K562 (cell line): ENCODE measurements at regions not wholly inside any gene's neighbourhood (a gene's known extent, or its start where the extent isn't known, plus 50 kb on each side); places are given as distances from the start of the nearest gene placed in this dataset.

Experiments used
- ATAC-seq: fragments of 200-7000 bp; cut with Tn5 transposase; 3 replicates; pipeline ENCODE4 v1.9.1; 2020; ENCODE audit warnings: moderate library complexity
- BruUV-seq: library from RNA; stranded (reverse); fragments of 400-500 nt; replicated peaks from 2 replicates; lab custom pipeline; 2021; lab: Mats Ljungman, UMichigan
- CTCF ChIA-PET: fragments of 300-600 bp; formaldehyde crosslinking; extraction: SDS; loops from one replicate; lab custom pipeline; 2021; ENCODE audit warnings: low intra/inter-chr PET ratio; lab: Yijun Ruan, JAX
- POLR2A ChIA-PET: fragments of 300-600, 350-650 bp; sonication (Branson Sonifier 250); formaldehyde crosslinking; extraction: SDS; loops from one replicate; lab custom pipeline; 2021; ENCODE audit warnings: antibody characterized with exemption, inconsistent platforms; lab: Yijun Ruan, JAX
- DNase-seq, 4 experiments: peaks; one replicate each; pipeline versions ENCODE4 v3.0.0 to v3.0.0-alpha.2; 2011 to 2018; ENCODE audit warnings: low spot score in 3 of 4, mixed read lengths in 3 of 4; ENCODE audit errors: extremely low read depth in 1 of 4
- FAIRE-seq: peaks from 2 replicates; lab custom pipeline; 2011; peaks lifted over from hg19 to GRCh38; lab: Jason Lieb, UNC
- H2AFZ ChIP-seq: 2 replicates; pipeline ENCODE4 v1.6.0; 2011; ENCODE audit warnings: low read depth, low read length, control low read depth, inconsistent platforms
- H3K27ac ChIP-seq: fragments of 200-600 bp; 3 replicates; pipeline ENCODE4 v1.8.0; 2011; ENCODE audit warnings: low read depth, mild to moderate bottlenecking, control low read depth, inconsistent platforms, low read length, moderate library complexity, mixed read lengths; ENCODE audit errors: extremely low read depth
- H3K27me3 ChIP-seq, 2 experiments: fragments of 300-600 bp in 1 of 2; 2 replicates in 1 of 2; 3 replicates in 1 of 2; pipeline versions ENCODE4 v1.6.0 to v1.8.0; 2011; ENCODE audit warnings: inconsistent platforms in 2 of 2, low read length in 2 of 2, mild to moderate bottlenecking in 1 of 2, mixed read lengths in 1 of 2, moderate library complexity in 1 of 2; ENCODE audit not compliant: control insufficient read depth in 2 of 2, insufficient read depth in 2 of 2
- H3K36me3 ChIP-seq: fragments of 300-600 bp; 3 replicates; pipeline ENCODE4 v1.8.0; 2011; ENCODE audit warnings: mild to moderate bottlenecking, low read length, inconsistent platforms; ENCODE audit not compliant: control insufficient read depth, insufficient read depth
- H3K4me1 ChIP-seq, 2 experiments: fragments of 200-600 bp in 1 of 2; replicated peaks in 1 of 2; 2 replicates in 1 of 2; 3 replicates in 1 of 2; pipeline versions ENCODE4 v1.5.1 to v1.8.0; 2011; ENCODE audit warnings: inconsistent platforms in 2 of 2, low read length in 2 of 2, mild to moderate bottlenecking in 1 of 2, mixed read lengths in 1 of 2, moderate library complexity in 1 of 2; ENCODE audit not compliant: control insufficient read depth in 2 of 2, insufficient read depth in 2 of 2
- H3K4me2 ChIP-seq: 2 replicates; pipeline ENCODE4 v1.6.1; 2011; ENCODE audit warnings: low read length, control low read depth, inconsistent platforms, mixed read lengths; ENCODE audit not compliant: insufficient read depth
- H3K4me3 ChIP-seq: fragments of 200-600 bp; sonication (generic), shearing (Covaris generic); 2 replicates; pipeline ENCODE4 v1.5.1; 2016; ENCODE audit warnings: control low read depth, inconsistent platforms
- H3K79me2 ChIP-seq: fragments of 200-600 bp; 3 replicates; pipeline ENCODE4 v1.8.0; 2011; ENCODE audit warnings: low read length, inconsistent platforms; ENCODE audit not compliant: control insufficient read depth, insufficient read depth
- H3K9ac ChIP-seq, 2 experiments: 2 replicates each; pipeline versions ENCODE4 v1.6.0 to v1.6.1; 2011; ENCODE audit warnings: low read depth in 2 of 2, low read length in 2 of 2, control low read depth in 1 of 2, inconsistent platforms in 1 of 2, mild to moderate bottlenecking in 1 of 2, mixed read lengths in 1 of 2; ENCODE audit not compliant: insufficient read depth in 1 of 2
- H3K9me1 ChIP-seq: one replicate; pipeline ENCODE4 v1.6.0; 2011; ENCODE audit warnings: inconsistent platforms, mild to moderate bottlenecking, low read length, moderate library complexity; ENCODE audit not compliant: control insufficient read depth, insufficient read depth
- H3K9me3 ChIP-seq: replicated peaks from 2 replicates; pipeline ENCODE4 v1.5.1; 2011; ENCODE audit warnings: low read depth, low read length, inconsistent platforms; ENCODE audit not compliant: control insufficient read depth, insufficient read depth
- H4K20me1 ChIP-seq: replicated peaks from 2 replicates; pipeline ENCODE4 v1.6.1; 2011; ENCODE audit warnings: low read length, inconsistent platforms, mixed read lengths; ENCODE audit not compliant: control insufficient read depth, insufficient read depth
- ATF1 ChIP-seq, 2 experiments: fragments of 450-650 bp in 1 of 2; IDR thresholded peaks; 2 replicates each; pipeline ENCODE4 v1.6.1; 2016; ENCODE audit warnings: missing compliant biosample characterization in 1 of 2, missing genetic modification characterization in 1 of 2
- CHCHD3 ChIP-seq: fragments of 250-450 bp; sonication (Bioruptor Pico); IDR thresholded peaks from 2 replicates; pipeline ENCODE4 v2.1.2; 2022; ENCODE audit warnings: mild to moderate bottlenecking
- EGR1 ChIP-seq: fragments of 450-650 bp; conservative IDR thresholded peaks from 2 replicates; pipeline ENCODE4 v1.6.1; 2017; ENCODE audit warnings: mild to moderate bottlenecking
- NR3C1 ChIP-seq: sonication (generic); formaldehyde crosslinking; IDR thresholded peaks from 2 replicates; pipeline ENCODE4 v1.8.1; 2022; ENCODE audit warnings: missing genetic modification reagents
- TAF7 ChIP-seq: fragments of 450-650 bp; IDR thresholded peaks from 2 replicates; pipeline ENCODE4 v1.6.1; 2016; ENCODE audit warnings: missing genetic modification characterization, missing compliant biosample characterization
- TEAD4 ChIP-seq, 2 experiments: sonication (generic) in 1 of 2; formaldehyde crosslinking in 1 of 2; IDR thresholded peaks; 2 replicates each; pipeline versions ENCODE4 v1.6.1 to v1.8.0; 2012 to 2022; ENCODE audit warnings: borderline replicate concordance in 1 of 2, inconsistent platforms in 1 of 2, low read length in 1 of 2, mild to moderate bottlenecking in 1 of 2, missing genetic modification reagents in 1 of 2
- ZNF347 ChIP-seq: fragments of 450-650 bp; formaldehyde crosslinking; IDR thresholded peaks from 2 replicates; pipeline ENCODE4 v1.4.0; 2020; ENCODE audit warnings: low read depth, mild to moderate bottlenecking, moderate library complexity
- WGBS: fragments of 100-300 bp; shearing (Covaris generic); methylation state at CpG from one replicate; pipeline ENCODE4 v1.1.6; 2016; ENCODE audit warnings: low coverage, mixed read lengths; ENCODE audit not compliant: insufficient coverage; ENCODE audit errors: missing lambda C conversion rate; 5-methylcytosine and 5-hydroxymethylcytosine counted together
- in situ Hi-C: fragments of 300-500 bp; cut with MboI; formaldehyde crosslinking; loops from 4 replicates; pipeline ENCODE4 v1.15.0; 2018; ENCODE audit warnings: inconsistent platforms, mixed read lengths
- intact Hi-C: fragments of 100-400 bp; cut with micrococcal nuclease; formaldehyde crosslinking; loops from 2 replicates; pipeline ENCODE4 v1.14.2; 2022
- TF ChIP-seq, protein P1 (sequence below), 2 experiments: fragments of 450-650 bp; IDR thresholded peaks; 2 replicates each; pipeline ENCODE4 v1.6.1; 2016
- TF ChIP-seq, protein P2 (sequence below): fragments of 200-400 bp; formaldehyde crosslinking; IDR thresholded peaks from 2 replicates; pipeline ENCODE4 v1.6.1; 2017; ENCODE audit warnings: mild to moderate bottlenecking, low read depth, low read length, moderate library complexity

DNA sequence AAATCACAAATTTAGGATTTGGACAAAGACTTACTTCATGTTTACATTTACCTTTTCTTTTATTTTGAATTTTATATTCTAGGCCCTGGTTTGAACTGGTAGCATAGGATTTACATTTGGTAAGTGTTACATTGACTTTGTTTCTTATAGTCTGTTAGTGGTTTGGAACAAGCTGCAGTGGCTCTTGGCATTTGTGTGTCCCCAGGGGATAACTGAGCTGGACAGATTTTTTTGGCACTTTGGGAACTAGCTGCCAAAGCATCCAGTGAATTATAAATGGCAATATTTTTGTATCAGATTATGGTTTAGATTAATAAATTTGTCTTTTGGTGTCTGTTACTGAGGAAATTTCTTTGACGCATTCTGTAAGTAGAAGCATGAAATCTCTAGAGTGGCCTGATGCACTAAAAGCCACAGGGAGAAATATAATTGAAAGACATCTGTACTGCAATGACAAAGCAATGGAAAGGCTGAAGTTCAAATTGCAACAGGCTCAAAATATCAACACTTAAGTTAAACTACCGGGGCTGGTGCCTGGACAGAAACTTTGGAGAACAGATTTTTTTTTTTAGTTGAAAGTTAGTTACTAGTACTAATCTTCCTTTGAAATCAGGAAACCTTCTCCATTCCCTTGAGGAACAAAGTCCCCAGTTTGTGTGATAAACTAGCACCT is 107.6 kb upstream of the PLCXD3 start:
- H3K27ac ChIP-seq = no peak overlapping the region
- no peak for FAIRE-seq
- in situ Hi-C loops (no loop called here), intact Hi-C loops (no loop called here)
- no peak overlapping the region for H3K4me2 ChIP-seq
- no peak overlapping the region for H2AFZ ChIP-seq
- no peaks in the 10 kb centered on the region for H3K79me2 ChIP-seq
- H4K20me1 ChIP-seq = no peaks in the 10 kb centered on the region
- BruUV-seq = no TSS peak
- WGBS = 2% methylated on average over 2 of the region's 2 CpGs
- no peaks in the 10 kb centered on the region for H3K4me1 ChIP-seq
- H3K4me3 ChIP-seq = no peak overlapping the region
- CTCF ChIA-PET = no interaction called here
- no peaks in the 10 kb centered on the region for H3K9me1 ChIP-seq
- no peaks in the 10 kb centered on the region for H3K36me3 ChIP-seq
- H3K9me3 ChIP-seq = no peaks in the 10 kb centered on the region
- TF ChIP-seq, protein P1, sequence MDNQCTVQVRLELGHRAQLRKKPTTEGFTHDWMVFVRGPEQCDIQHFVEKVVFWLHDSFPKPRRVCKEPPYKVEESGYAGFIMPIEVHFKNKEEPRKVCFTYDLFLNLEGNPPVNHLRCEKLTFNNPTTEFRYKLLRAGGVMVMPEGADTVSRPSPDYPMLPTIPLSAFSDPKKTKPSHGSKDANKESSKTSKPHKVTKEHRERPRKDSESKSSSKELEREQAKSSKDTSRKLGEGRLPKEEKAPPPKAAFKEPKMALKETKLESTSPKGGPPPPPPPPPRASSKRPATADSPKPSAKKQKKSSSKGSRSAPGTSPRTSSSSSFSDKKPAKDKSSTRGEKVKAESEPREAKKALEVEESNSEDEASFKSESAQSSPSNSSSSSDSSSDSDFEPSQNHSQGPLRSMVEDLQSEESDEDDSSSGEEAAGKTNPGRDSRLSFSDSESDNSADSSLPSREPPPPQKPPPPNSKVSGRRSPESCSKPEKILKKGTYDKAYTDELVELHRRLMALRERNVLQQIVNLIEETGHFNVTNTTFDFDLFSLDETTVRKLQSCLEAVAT (IDR thresholded peaks at IDR 0.05) = no peak
- no peak for TF ChIP-seq ATF1 (CRISPR knock-in tag; IDR thresholded peaks at IDR 0.05)
- TF ChIP-seq ATF1 (tag; IDR thresholded peaks at IDR 0.05) = no peak
- TF ChIP-seq TAF7 (tag) = no peak
- TF ChIP-seq, protein P2, sequence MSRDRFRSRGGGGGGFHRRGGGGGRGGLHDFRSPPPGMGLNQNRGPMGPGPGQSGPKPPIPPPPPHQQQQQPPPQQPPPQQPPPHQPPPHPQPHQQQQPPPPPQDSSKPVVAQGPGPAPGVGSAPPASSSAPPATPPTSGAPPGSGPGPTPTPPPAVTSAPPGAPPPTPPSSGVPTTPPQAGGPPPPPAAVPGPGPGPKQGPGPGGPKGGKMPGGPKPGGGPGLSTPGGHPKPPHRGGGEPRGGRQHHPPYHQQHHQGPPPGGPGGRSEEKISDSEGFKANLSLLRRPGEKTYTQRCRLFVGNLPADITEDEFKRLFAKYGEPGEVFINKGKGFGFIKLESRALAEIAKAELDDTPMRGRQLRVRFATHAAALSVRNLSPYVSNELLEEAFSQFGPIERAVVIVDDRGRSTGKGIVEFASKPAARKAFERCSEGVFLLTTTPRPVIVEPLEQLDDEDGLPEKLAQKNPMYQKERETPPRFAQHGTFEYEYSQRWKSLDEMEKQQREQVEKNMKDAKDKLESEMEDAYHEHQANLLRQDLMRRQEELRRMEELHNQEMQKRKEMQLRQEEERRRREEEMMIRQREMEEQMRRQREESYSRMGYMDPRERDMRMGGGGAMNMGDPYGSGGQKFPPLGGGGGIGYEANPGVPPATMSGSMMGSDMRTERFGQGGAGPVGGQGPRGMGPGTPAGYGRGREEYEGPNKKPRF = no peak
- TF ChIP-seq CHCHD3 (CRISPR knock-in tag) = no peak
- TF ChIP-seq NR3C1 (CRISPR knock-in tag) = no peak
- TF ChIP-seq TEAD4 (IDR thresholded peaks at IDR 0.05; ENCODE audit: low read length) = no peak
- TF ChIP-seq TEAD4 (CRISPR knock-in tag; IDR thresholded peaks at IDR 0.05; ENCODE audit: borderline replicate concordance) = no peak
- no peak for TF ChIP-seq ZNF347 (CRISPR knock-in tag)
- TF ChIP-seq EGR1 = no peak
- TF ChIP-seq, all 486 proteins: peak for 0
- POLR2A ChIA-PET = interaction anchor here (0.6 kb wide), 1 partner anchor 426 kb away, joined by 3 read pairs; no protein-coding TSS in a partner anchor
- DNase-seq = no peak
- ATAC-seq = no peak
- no peaks in the 10 kb centered on the region for H3K27me3 ChIP-seq
- H3K9ac ChIP-seq = no peak overlapping the region
